Tibial nerve (tissue), 4 donors: ENCODE measurements at regions not wholly inside any gene's neighbourhood (a gene's known extent, or its start where the extent isn't known, plus 50 kb on each side); places are given as distances from the start of the nearest gene placed in this dataset.

Experiments
- CTCF ChIP-seq, 5 experiments: fragments of 200-600 bp in 3 of 5; fragments of 450-650 bp in 2 of 5; sonication (generic) in 3 of 5; IDR thresholded peaks; one replicate each; pipeline ENCODE4 v1.5.1; 2016 to 2019; ENCODE audit warnings: antibody characterized with exemption in 5 of 5, mild to moderate bottlenecking in 3 of 5, moderate library complexity in 2 of 5
- EP300 ChIP-seq, 2 donors: sonication (generic); formaldehyde crosslinking; IDR thresholded peaks; one replicate each; pipeline ENCODE4 v1.6.1; 2017; ENCODE audit warnings: antibody characterized with exemption in 2 of 2, mild to moderate bottlenecking in 1 of 2
- POLR2A ChIP-seq, 2 donors: fragments of 450-650 bp; IDR thresholded peaks; one replicate each; pipeline ENCODE4 v1.6.1; 2017; ENCODE audit warnings: antibody characterized with exemption in 2 of 2, mild to moderate bottlenecking in 2 of 2, moderate library complexity in 2 of 2

- no peak for TF ChIP-seq POLR2A (IDR thresholded peaks at IDR 0.05)
- no peak for TF ChIP-seq CTCF (IDR thresholded peaks at IDR 0.05)
- TF ChIP-seq EP300 (IDR thresholded peaks at IDR 0.05), result no peak
These were observed 279.9 kb downstream of the ARL4A start for GRCh38 chr7:12967322-12967721.
